ENCODE measurements at regions not wholly inside any gene's neighbourhood (a gene's known extent, or its start where the extent isn't known, plus 50 kb on each side); places are given as distances from the start of the nearest gene placed in this dataset.
"Not testable (repeated sequence)": the region's sequence is repeated elsewhere in the genome, so short reads cannot be mapped to it uniquely, and the experiment has no call there.

DNA sequence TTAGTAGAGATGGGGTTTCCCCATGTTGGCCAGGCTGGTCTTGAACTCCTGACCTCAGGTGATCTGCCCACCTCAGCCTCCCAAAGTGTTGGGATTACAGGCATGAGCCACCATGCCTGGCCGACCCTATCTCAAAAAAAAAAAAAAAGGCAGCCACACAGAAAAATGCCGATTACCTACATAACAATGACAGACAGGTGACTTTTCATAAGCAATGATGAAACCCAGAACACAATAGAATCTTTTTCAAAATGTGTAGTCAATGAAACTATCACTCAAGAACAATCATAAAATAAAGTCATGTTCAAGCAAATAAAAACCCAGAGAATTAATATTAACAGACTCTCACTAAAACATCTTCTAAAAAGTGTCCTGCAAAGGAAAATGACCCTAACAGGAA is 135.6 kb upstream of the MVB12B start:
- not testable (repeated sequence) for DNase-seq

- no peak for DNase-seq
Observed at GRCh38 chr9:126198854-126199253, 127.8 kb upstream of the MVB12B start.

GRCh38 chr9:126203313-126203712 is 123.3 kb upstream of the MVB12B start:
- no peak for DNase-seq

GRCh38 chr9:126204197-126204596 is 122.4 kb upstream of the MVB12B start:
- DNase-seq: no peak

GRCh38 chr9:126204708-126205225 is 121.9 kb upstream of the MVB12B start:
- DNase-seq: no peak

DNA sequence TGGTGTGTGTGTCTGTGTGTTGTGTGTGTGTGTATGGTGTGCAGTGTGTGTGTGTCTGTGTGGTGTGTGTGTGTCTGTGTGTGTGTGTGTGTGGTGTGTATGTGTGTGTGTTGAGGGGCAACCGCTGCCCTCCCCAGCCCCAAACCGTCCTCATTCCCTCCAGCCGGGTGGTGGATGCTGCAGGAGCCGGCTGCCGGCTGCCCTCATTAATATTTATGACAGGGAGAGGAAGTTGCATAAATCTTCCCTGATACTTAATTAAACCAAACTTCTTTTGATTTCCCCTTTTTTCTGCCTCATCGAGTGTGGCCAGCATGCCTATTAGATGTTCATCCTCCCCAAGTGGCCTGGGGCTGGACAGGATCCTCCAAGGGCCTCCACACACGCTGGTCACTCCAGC is 121.4 kb upstream of the MVB12B start:
- no peak for DNase-seq

- DNase-seq: no peak
Observed at GRCh38 chr9:126205845-126206498, 120.7 kb upstream of the MVB12B start.

- no peak for DNase-seq
Observed at GRCh38 chr9:126207256-126207655, 119.4 kb upstream of the MVB12B start.

DNA sequence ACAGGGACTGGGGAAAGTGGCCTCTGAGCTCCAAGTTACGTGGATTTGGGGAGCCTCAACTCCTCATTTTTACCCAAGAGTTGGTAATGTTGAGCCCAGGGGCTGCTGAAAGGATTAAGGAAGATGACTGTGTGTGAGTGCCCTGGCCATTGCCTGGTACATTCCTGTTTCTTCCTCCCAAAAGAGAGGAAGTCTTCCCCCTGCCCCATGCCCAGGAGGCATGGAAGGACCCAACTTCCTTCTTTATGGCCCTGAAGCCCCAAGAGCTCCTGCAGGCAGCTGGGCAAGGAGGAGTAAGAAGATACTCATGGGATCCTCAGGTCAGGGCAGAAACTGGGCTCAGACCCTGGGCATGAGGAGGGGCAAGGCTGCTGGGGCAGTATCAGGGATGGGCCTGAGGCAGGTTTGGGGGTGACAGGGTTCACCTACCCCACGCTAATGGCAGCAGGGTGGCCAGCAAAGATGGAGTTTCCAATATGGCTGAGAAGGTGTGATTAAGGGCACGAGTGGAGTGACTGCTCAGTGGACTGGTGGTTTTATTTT is 118.3 kb upstream of the MVB12B start:
- DNase-seq: no peak

- DNase-seq: no peak
Observed at GRCh38 chr9:126211441-126212074, 115.1 kb upstream of the MVB12B start.

- DNase-seq: no peak
Observed at GRCh38 chr9:126215486-126215885, 111.1 kb upstream of the MVB12B start.

DNA sequence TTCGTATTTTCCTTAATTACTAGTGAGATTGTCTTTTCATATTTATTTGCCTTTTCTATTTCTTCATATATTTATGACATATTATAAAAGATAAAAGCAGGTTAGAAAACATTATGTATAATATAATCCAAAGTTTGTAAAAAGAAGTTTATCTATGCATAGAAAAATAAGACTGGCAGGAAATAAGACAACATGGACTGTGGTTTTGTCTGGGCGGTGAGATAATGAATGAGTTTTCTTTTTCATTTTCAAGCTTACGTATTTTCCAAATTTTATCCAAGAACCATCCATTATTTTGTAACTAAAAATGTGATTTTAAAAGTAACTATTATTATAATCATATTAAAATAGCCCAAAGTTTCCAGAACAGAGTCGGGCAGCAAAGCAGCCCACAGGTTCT is 109.8 kb upstream of the MVB12B start:
- no peak for DNase-seq

- no peak for DNase-seq
Observed at GRCh38 chr9:126217250-126217653, 109.4 kb upstream of the MVB12B start.

DNA sequence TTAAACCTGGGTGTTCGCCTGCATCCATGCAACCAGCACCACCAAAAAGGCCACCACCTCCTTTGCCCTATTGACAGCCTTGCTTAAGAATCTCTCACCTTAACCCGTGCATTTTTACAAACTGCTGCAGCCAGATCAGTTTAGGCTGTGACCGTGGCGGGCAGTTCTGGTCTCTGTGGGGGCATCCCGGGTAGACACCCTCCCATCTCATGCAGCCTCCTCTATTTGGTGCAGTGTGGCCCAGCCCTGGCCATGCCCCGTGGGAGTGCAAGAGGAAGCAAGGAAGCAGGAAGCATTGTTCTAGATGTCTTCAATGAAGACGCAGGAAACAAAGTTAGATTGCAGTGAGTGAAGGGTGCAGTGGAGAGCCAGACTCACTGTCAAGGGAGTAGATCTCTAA is 108.8 kb upstream of the MVB12B start:
- DNase-seq: no peak

GRCh38 chr9:126218359-126219125 is 108.1 kb upstream of the MVB12B start:
- no peak for DNase-seq

DNA sequence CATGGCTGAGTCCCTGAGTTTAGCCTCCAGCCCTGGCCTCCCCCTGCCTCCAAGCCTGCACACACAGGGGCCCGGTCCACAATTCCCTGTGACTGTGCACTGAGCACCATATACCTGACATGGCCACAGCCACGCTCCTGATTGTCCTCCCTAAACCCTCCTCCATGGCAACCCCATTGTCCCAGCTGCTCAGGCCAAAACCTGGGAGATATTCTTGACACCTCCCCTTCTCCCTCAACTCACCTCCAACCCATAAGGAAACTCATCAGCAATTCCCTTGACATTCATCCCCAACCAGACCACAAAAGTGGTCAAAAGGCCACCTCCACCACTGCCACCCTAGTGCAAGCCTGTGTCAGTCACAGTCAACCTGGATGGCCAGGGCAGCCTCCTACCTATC is 107.5 kb upstream of the MVB12B start:
- no peak for DNase-seq

DNA sequence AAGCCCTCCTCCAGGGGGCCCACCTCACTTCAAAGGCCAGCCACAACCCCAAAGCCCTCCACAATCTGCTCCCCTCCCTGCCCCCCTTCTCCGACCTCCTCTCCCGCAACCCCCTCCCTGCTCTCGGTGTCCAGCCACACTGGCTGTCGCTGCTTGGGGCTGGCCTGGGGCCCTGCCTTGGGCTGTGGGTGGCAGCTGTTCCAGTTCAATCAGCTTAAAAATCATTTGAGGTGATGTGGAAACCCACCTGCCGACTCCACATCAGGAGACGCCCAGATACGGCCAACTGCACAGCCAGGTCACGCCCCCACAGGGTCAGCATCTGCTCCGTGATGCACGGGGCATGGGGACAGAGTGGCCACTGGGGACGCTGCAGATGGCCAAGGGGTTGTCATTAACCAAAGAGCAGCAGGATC is 107.0 kb upstream of the MVB12B start:
- no peak for DNase-seq

DNA sequence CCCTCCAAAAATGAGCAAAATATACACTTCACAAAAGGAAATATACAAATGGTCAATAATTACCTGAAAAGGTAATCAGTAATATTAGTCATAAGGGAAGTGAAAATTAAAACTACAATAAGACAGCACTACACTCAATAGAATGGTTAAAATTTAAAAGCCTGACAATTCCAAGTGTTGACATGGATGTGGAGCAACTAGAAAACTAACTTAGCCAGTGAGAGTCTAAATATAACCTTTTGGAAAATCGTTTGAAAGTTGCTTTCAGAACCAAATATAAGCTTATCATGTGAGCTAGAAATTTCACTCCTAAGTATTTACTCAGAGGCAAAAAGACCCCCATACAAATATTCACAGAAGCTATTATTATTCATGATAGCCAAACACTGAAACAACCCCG is 105.1 kb upstream of the MVB12B start:
- no peak for DNase-seq

DNA sequence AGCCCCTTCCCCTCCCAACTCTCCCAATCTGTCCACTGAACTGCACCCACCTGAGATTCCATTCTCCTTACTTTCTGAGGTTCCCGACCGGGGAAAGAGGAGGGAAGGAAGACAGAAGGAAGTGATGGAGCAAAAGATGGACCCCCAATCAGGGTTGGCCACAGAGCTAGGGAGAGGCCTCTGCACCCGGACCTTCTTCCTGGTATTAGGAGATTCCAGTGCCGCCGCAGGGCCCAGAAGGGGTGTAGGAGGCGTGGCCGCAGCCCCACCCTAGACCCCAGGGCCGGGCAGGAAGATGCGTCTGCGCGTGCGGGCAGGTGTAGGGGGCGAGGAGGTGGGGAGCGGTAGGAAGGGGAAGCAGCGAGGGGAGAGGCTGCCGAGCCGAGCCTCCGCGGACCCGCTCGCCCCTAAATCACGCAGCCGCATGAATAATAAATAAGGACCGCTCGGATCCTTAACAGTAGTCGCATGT is 104.2 kb upstream of the MVB12B start:
- no peak for DNase-seq

- DNase-seq: no peak
Observed at GRCh38 chr9:126222835-126223431, 103.7 kb upstream of the MVB12B start.

- DNase-seq: no peak
Observed at GRCh38 chr9:126223798-126224531, 102.7 kb upstream of the MVB12B start.

All from NCI-H187 (cell line).